ENCODE measurements at regions not wholly inside any gene's neighbourhood (a gene's known extent, or its start where the extent isn't known, plus 50 kb on each side); places are given as distances from the start of the nearest gene placed in this dataset.

- H3K4me1 ChIP-seq (ENCODE audit: insufficient read depth, low read length) = no peaks in the 10 kb centered on the region
- no peak overlapping the region for H4K8ac ChIP-seq (replicated peaks; ENCODE audit: insufficient read length, low read depth, low read length)
- no peak overlapping the region for H4K91ac ChIP-seq (ENCODE audit: insufficient read length, low read depth, low read length)
- H4K5ac ChIP-seq (ENCODE audit: insufficient read length, low read depth, low read length) = no peak overlapping the region
- H2BK120ac ChIP-seq (ENCODE audit: low read depth, low read length, poor library complexity, severe bottlenecking) = no peak overlapping the region
- no peaks in the 10 kb centered on the region for H3K79me1 ChIP-seq (ENCODE audit: insufficient read depth, low read depth, low read length, poor library complexity, severe bottlenecking)
- peaks cover 7 to 11% of the 10 kb centered on the region in 2 experiments; a peak in 3 of 4 replicates for H3K4me1 Mint-ChIP-seq
- no peak overlapping the region for H3K14ac ChIP-seq (ENCODE audit: insufficient read depth, low read length)
- no peak overlapping the region for H2AK5ac ChIP-seq (ENCODE audit: insufficient read length, low read length)
- no peak overlapping the region for H3K4me3 Mint-ChIP-seq
- H2BK20ac ChIP-seq (ENCODE audit: low read depth, low read length, poor library complexity, severe bottlenecking) = no peak overlapping the region
- no peaks in the 10 kb centered on the region for H3K27me3 Mint-ChIP-seq (ENCODE audit: low read depth)
- no peaks in the 10 kb centered on the region for H3K79me2 ChIP-seq (ENCODE audit: insufficient read depth, low read length)
- no peak overlapping the region for H2AFZ ChIP-seq (ENCODE audit: low read length)
- no peak overlapping the region for H3K9ac ChIP-seq (ENCODE audit: extremely low read depth, insufficient read length, low read length)
- no peaks in the 10 kb centered on the region; a peak in 1 of 7 replicates for H3K36me3 Mint-ChIP-seq (ENCODE audit: insufficient read depth in 1 of 3, low read depth in 3 of 3)
- no peak overlapping the region for H3K4me2 ChIP-seq (ENCODE audit: insufficient read depth, insufficient read length, low read length)
- H3K23me2 ChIP-seq (ENCODE audit: insufficient read length, low read depth, low read length, poor library complexity, severe bottlenecking) = no peaks in the 10 kb centered on the region
- no peak overlapping the region for H3K27ac Mint-ChIP-seq
- H3K23ac ChIP-seq (ENCODE audit: insufficient read length, low read depth, low read length) = no peak overlapping the region
- no peak for TF ChIP-seq CTCF (conservative IDR thresholded peaks at IDR 0.05)
- H2BK12ac ChIP-seq (ENCODE audit: insufficient read length, low read depth, low read length) = no peak overlapping the region
- no peak for DNase-seq
- no peaks in the 10 kb centered on the region for H3K27me3 ChIP-seq (ENCODE audit: insufficient read depth, low read length)
- no peaks in the 10 kb centered on the region for H3K9me3 Mint-ChIP-seq
- H2BK5ac ChIP-seq (ENCODE audit: insufficient read length, low read length) = no peak overlapping the region
- WGBS (ENCODE audit: extremely low coverage, insufficient read length, low lambda C conversion rate) = no CpG with 5 or more reads among the region's 1 CpG
- H3K9me3 ChIP-seq (ENCODE audit: control insufficient read depth, low read depth, low read length) = no peaks in the 10 kb centered on the region
- H3T11ph ChIP-seq (ENCODE audit: low read length) = no peak overlapping the region
- no peak overlapping the region for H3K27ac ChIP-seq (ENCODE audit: insufficient read length, low read depth, low read length)
- no peak overlapping the region for H2BK15ac ChIP-seq (ENCODE audit: low read depth, low read length)
- no peak overlapping the region for H3K56ac ChIP-seq (ENCODE audit: insufficient read length, low read depth, low read length)
- H4K20me1 ChIP-seq (ENCODE audit: control insufficient read depth, insufficient read depth, insufficient read length) = no peaks in the 10 kb centered on the region
- no peak overlapping the region for H3K4ac ChIP-seq (ENCODE audit: low read depth, low read length)
- H3K18ac ChIP-seq (ENCODE audit: insufficient read length, low read depth, low read length) = no peak overlapping the region
Observed at GRCh38 chr6:48833916-48834315, 629.1 kb downstream of the MMUT start.

Data from H9 (cell line).